GM21529 (cell line): ENCODE measurements at regions not wholly inside any gene's neighbourhood (a gene's known extent, or its start where the extent isn't known, plus 50 kb on each side); places are given as distances from the start of the nearest gene placed in this dataset.

ENCODE experiments used
- ATAC-seq: cut with Tn5 transposase; IDR thresholded peaks from one replicate; pipeline ENCODE4 v1.9.1; 2021; ENCODE audit not compliant: unreplicated experiment

GRCh38 chr18:53664575-53664974 lies 559.9 kb downstream of the MBD2 start:
- no peak for ATAC-seq

DNA sequence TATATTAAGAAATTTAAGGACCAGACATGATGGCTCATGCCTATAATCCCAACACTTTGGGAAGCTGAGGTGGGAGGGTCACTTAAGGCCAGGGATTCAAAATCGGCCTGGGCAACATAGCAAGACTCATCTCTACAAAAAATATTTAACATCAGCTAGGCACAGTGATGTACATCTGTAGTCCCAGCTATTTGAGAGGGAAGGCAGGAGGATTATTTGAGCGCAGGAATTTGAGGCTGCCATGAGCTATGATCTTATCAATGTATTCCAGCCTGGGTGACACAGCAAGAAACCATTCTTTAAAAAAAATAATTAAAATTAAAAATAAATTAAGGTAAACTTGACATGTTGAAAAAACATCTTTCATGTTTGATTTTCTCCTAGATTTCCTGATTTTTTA lies 564.2 kb downstream of the MBD2 start:
- no peak for ATAC-seq

DNA sequence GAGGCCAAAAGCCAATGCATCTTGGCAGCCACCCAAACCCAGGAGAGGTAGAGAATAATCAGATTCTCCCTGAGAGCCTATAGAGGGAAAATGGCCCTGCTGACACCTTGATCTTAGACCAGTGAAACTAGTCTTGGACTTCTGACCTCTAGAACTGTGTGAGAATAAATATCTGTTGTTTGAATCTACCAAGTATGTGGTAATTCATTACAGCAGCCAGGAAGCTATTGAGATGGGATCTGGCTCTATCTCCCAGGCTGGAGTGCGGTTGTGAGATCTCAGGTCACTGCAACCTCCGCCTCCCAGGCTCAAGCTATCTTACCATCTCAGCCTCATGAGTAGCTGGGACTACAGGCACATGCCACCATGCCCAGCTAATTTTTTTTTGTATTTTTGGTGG lies 567.2 kb downstream of the MBD2 start:
- ATAC-seq = no peak

DNA sequence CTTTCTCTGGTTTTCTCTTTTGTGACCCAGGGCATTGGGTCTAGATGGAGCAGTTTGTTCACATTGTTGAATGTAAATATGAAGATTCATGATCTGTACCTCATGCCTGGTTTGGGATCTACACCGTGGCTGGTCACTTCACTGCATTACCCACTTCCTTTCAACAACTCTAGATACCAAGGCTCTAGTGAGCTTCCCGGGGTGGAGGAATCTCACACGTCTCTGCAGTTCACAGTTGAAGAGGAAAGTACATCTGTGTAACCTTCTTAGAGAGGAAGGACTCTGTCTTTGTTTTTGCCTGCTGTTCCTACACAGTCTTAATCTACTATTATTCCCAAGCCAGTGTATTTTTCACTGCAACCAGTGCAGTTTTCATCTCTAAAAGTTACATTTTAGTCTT lies 574.8 kb downstream of the MBD2 start:
- no peak for ATAC-seq

- ATAC-seq = no peak
Observed at GRCh38 chr18:53644799-53645471, 579.5 kb downstream of the MBD2 start.

DNA sequence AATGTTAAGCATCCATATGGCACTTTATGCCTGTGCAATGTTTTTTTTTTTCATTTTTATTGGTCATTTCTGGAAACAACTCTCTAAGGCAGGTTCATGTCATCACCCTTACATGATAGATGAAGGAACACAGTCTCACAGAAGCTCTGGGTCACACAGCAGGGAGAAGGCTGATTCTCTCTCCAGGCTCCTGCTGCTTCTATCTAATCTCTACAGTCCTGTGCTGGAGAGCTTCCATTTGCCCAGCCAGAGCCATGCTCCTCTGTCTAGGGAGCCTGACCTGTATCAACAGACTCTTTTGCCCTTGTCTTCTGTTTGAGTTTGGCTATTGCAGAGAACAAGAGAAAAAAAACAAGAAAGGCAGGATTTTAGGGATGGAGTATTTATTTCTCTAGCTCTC lies 584.8 kb downstream of the MBD2 start:
- no peak for ATAC-seq

GRCh38 chr18:53629337-53629736 lies 595.1 kb downstream of the MBD2 start:
- ATAC-seq = no peak

GRCh38 chr18:53625997-53626599 lies 598.4 kb downstream of the MBD2 start:
- ATAC-seq = no peak

DNA sequence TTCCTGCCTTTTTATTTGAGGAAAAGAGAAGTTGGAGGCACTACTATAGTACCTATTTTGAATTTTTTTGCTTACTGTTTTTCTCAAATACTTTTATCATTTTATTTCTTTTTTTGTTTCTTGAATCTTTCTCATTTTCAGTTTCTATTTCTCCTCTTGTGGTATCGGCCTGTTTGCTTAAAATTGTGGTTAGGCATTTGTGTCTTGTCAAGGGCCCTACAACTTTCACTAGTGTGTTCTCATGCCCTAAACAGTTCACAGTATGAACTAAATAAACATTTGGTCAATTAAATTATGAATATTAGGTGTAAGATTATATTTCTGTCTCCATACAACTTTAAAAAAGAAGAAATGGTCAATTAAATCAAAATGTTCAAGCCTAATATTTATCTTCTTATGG lies 613.5 kb downstream of the MBD2 start:
- no peak for ATAC-seq

GRCh38 chr18:53606792-53607191 lies 617.7 kb downstream of the MBD2 start:
- no peak for ATAC-seq

GRCh38 chr18:53605198-53605597 lies 619.3 kb downstream of the MBD2 start:
- ATAC-seq = no peak

DNA sequence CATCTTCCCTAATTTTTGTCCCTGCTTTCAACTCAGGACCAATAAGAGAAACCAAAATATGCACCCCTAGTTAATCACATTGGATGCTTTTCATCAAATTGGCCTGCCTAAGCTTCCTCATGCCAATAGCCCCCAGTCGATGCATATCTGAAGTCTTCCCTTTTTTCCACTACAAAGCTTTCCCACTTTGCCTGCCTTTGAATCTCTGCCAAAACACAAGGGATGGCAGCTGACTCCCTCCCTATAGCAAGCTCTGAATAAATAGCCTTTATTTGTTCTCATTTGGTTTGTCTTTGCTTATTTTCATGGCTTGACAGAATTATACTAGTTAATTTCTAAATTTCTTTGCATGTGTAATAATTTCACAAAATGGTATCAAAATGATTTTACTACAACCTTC lies 621.2 kb downstream of the MBD2 start:
- ATAC-seq = no peak

- ATAC-seq = no peak
Observed at GRCh38 chr18:53601344-53601743, 623.1 kb downstream of the MBD2 start.

DNA sequence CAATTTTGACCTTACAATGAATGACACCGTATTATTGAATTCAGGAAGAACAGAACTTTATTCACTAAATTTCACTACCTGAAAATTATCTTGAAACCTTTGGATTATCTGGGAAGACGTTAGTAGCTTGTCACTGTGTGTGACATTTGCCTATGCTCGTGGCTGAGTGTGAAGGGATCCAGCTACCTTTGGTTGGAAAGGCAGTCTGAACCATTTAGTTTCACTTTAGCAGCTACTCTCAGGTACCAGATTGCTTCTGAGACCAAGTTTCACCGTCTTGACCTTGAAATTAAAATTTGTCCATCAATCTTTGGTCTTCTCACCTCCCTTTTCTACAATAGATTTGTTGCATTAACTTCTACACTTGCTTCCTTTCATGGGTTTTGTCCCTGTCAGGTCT lies 637.5 kb downstream of the MBD2 start:
- ATAC-seq = no peak
